Stimulated activated naive CD8-positive, alpha-beta T cell treated with anti-CD3 and anti-CD28 coated beads, Interleukin-15, Interleukin-2, amounts not matched to agents 100 U/mL and 50 U/mL, for 24 hours (primary cell): ENCODE measurements at regions not wholly inside any gene's neighbourhood (a gene's known extent, or its start where the extent isn't known, plus 50 kb on each side); places are given as distances from the start of the nearest gene placed in this dataset.
"Not testable (repeated sequence)": the region's sequence is repeated elsewhere in the genome, so short reads cannot be mapped to it uniquely, and the experiment has no call there.

ENCODE experiments used
- ATAC-seq: fragments of 150-1000 bp; cut with Tn5 transposase; one replicate; pipeline ENCODE4 v1.10.0; 2021
- DNase-seq: peaks from one replicate; pipeline ENCODE4 v3.0.0; 2021

- DNase-seq: no peak
- ATAC-seq: no peak
These were observed 74.9 kb upstream of the ABLIM1 start for GRCh38 chr10:114732931-114733330.

- ATAC-seq: no peak
- no peak for DNase-seq
These were observed 77.9 kb upstream of the ABLIM1 start for GRCh38 chr10:114735946-114736345.

- DNase-seq: no peak
- no peak for ATAC-seq
These were observed 77.9 kb upstream of the FHIP2A start for GRCh38 chr10:114743521-114744231.

GRCh38 chr10:114746531-114746930 is 75.0 kb upstream of the FHIP2A start:
- DNase-seq: no peak
- no peak for ATAC-seq

- DNase-seq (no peak), ATAC-seq (no peak)
These were observed 73.3 kb upstream of the FHIP2A start for GRCh38 chr10:114748241-114748640.

GRCh38 chr10:114749014-114749413 is 72.6 kb upstream of the FHIP2A start:
- DNase-seq (no peak), ATAC-seq (no peak)

GRCh38 chr10:114749510-114749909 is 72.1 kb upstream of the FHIP2A start:
- ATAC-seq (no peak), DNase-seq (no peak)

GRCh38 chr10:114751856-114752255 is 69.7 kb upstream of the FHIP2A start:
- DNase-seq (no peak), ATAC-seq (no peak)

GRCh38 chr10:114752570-114752969 is 69.0 kb upstream of the FHIP2A start:
- ATAC-seq, DNase-seq: not testable (repeated sequence)

- ATAC-seq (no peak), DNase-seq (no peak)
These were observed 68.5 kb upstream of the FHIP2A start for GRCh38 chr10:114753126-114753525.

- no peak for ATAC-seq
- no peak for DNase-seq
These were observed 66.9 kb upstream of the FHIP2A start for GRCh38 chr10:114754445-114755320.

- DNase-seq (no peak), ATAC-seq (no peak)
These were observed 66.0 kb upstream of the FHIP2A start for GRCh38 chr10:114755537-114755936.

GRCh38 chr10:114758331-114758730 is 63.2 kb upstream of the FHIP2A start:
- DNase-seq: no peak
- ATAC-seq: no peak

GRCh38 chr10:114761205-114762193 is 60.1 kb upstream of the FHIP2A start:
- no peak for ATAC-seq

GRCh38 chr10:114762811-114763210 is 58.8 kb upstream of the FHIP2A start:
- DNase-seq (no peak), ATAC-seq (no peak)

More at GRCh38 chr10:114761205-114762193, 60.1 kb upstream of the FHIP2A start:
- DNase-seq: no peak

- DNase-seq: no peak
- no peak for ATAC-seq
These were observed 56.9 kb upstream of the FHIP2A start for GRCh38 chr10:114764656-114765055.

- ATAC-seq (no peak), DNase-seq (no peak)
These were observed 55.1 kb upstream of the FHIP2A start for GRCh38 chr10:114766470-114766869.

GRCh38 chr10:114767101-114767985 is 54.2 kb upstream of the FHIP2A start:
- ATAC-seq: no peak

GRCh38 chr10:114767986-114768821 is 53.4 kb upstream of the FHIP2A start:
- peak; percentile 5 for DNase-seq
- ATAC-seq: peak; percentile 19

More at GRCh38 chr10:114767101-114767985, 54.2 kb upstream of the FHIP2A start:
- DNase-seq: peak; percentile 10

- ATAC-seq (no peak), DNase-seq (no peak)
These were observed 51.6 kb upstream of the FHIP2A start for GRCh38 chr10:114770009-114770408.
